DOHH2 (cell line): ENCODE measurements at regions not wholly inside any gene's neighbourhood (a gene's known extent, or its start where the extent isn't known, plus 50 kb on each side); places are given as distances from the start of the nearest gene placed in this dataset.

Experiments
- CTCF ChIP-seq: fragments of 200-600 bp; sonication (generic); IDR thresholded peaks from one replicate; pipeline ENCODE4 v1.5.1; 2014; ENCODE audit warnings: antibody characterized with exemption, mild to moderate bottlenecking, low read depth, low read length; ENCODE audit not compliant: poor library complexity, severe bottlenecking
- EZH2phosphoT487 ChIP-seq: fragments of 200-600 bp; sonication (generic); IDR thresholded peaks from 2 replicates; pipeline ENCODE4 v1.6.1; 2017; ENCODE audit warnings: borderline replicate concordance, mild to moderate bottlenecking, antibody characterized with exemption, low read length, moderate library complexity, mixed read lengths

DNA sequence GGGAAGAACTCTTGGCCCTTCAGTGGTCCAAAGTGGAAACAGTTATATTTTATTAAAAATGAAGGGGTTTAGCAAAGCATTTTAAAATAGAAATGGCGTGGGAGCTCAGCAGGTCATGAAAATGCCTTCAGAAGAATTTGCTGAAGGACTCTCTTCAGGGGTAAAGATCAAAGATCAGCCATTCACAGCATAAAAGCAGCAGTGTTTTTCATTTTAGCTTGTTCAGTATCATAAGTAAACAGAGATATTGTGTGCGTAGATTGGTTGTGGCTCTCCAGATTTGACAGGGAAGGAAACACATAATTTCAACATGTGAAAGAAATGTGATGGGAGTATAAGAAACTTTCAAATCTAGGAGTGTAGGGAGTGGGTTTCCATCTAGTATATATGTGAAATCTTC lies 519.2 kb upstream of the MAP3K7 start:
- TF ChIP-seq CTCF (no peak), EZH2phosphoT487 (no peak)
